ENCODE measurements at regions not wholly inside any gene's neighbourhood (a gene's known extent, or its start where the extent isn't known, plus 50 kb on each side); places are given as distances from the start of the nearest gene placed in this dataset.

GRCh38 chr12:126210448-126210847, 1145.2 kb downstream of the AACS start:
- TF ChIP-seq CTCF (IDR thresholded peaks at IDR 0.05) = no peak
- H3K4me3 ChIP-seq = no peak overlapping the region
- DNase-seq (ENCODE audit: low spot score) = no peak
- H3K27ac ChIP-seq = no peak overlapping the region

- Histone ChIP-seq H3K27ac (no peak overlapping the region), H3K4me3 (no peak overlapping the region)
- no peak for DNase-seq (ENCODE audit: low spot score)
- TF ChIP-seq CTCF (IDR thresholded peaks at IDR 0.05) = no peak
Measured at GRCh38 chr12:126212824-126213223, 1147.6 kb downstream of the AACS start.

- no peak for DNase-seq (ENCODE audit: low spot score)
- no peak for TF ChIP-seq CTCF (IDR thresholded peaks at IDR 0.05)
- no peak overlapping the region for H3K27ac ChIP-seq
- no peak overlapping the region for H3K4me3 ChIP-seq
Measured at GRCh38 chr12:126218697-126219096, 1153.5 kb downstream of the AACS start.

GRCh38 chr12:126219139-126219538, 1153.9 kb downstream of the AACS start:
- DNase-seq (ENCODE audit: low spot score) = no peak
- Histone ChIP-seq H3K27ac (no peak overlapping the region), H3K4me3 (no peak overlapping the region)
- TF ChIP-seq CTCF (IDR thresholded peaks at IDR 0.05) = no peak

- no peak for DNase-seq (ENCODE audit: low spot score)
- no peak for TF ChIP-seq CTCF (IDR thresholded peaks at IDR 0.05)
- Histone ChIP-seq H3K4me3 (no peak overlapping the region), H3K27ac (no peak overlapping the region)
Measured at GRCh38 chr12:126219654-126220279, 1154.5 kb downstream of the AACS start.

GRCh38 chr12:126224032-126224431, 1158.8 kb downstream of the AACS start:
- no peak for DNase-seq (ENCODE audit: low spot score)
- no peak for TF ChIP-seq CTCF (IDR thresholded peaks at IDR 0.05)
- Histone ChIP-seq H3K27ac (no peak overlapping the region), H3K4me3 (no peak overlapping the region)

GRCh38 chr12:126228936-126229335, 1163.7 kb downstream of the AACS start:
- H3K4me3 ChIP-seq = no peak overlapping the region
- no peak overlapping the region for H3K27ac ChIP-seq
- TF ChIP-seq CTCF (IDR thresholded peaks at IDR 0.05) = no peak
- DNase-seq (ENCODE audit: low spot score) = no peak

Measured in coronary artery (tissue), 2 donors.